ENCODE measurements at regions not wholly inside any gene's neighbourhood (a gene's known extent, or its start where the extent isn't known, plus 50 kb on each side); places are given as distances from the start of the nearest gene placed in this dataset.
"Not testable (repeated sequence)": the region's sequence is repeated elsewhere in the genome, so short reads cannot be mapped to it uniquely, and the experiment has no call there.

GRCh38 chr6:26937258-26937657 is 277.7 kb upstream of the ZNF322 start:
- TF ChIP-seq, protein P1, sequence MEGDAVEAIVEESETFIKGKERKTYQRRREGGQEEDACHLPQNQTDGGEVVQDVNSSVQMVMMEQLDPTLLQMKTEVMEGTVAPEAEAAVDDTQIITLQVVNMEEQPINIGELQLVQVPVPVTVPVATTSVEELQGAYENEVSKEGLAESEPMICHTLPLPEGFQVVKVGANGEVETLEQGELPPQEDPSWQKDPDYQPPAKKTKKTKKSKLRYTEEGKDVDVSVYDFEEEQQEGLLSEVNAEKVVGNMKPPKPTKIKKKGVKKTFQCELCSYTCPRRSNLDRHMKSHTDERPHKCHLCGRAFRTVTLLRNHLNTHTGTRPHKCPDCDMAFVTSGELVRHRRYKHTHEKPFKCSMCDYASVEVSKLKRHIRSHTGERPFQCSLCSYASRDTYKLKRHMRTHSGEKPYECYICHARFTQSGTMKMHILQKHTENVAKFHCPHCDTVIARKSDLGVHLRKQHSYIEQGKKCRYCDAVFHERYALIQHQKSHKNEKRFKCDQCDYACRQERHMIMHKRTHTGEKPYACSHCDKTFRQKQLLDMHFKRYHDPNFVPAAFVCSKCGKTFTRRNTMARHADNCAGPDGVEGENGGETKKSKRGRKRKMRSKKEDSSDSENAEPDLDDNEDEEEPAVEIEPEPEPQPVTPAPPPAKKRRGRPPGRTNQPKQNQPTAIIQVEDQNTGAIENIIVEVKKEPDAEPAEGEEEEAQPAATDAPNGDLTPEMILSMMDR (IDR thresholded peaks at IDR 0.05), result not testable (repeated sequence)
- not testable (repeated sequence) for TF ChIP-seq POLR2A (IDR thresholded peaks at IDR 0.05)

Data from esophagus squamous epithelium (tissue), 4 donors.